HFFc6 (cell line): ENCODE measurements at regions not wholly inside any gene's neighbourhood (a gene's known extent, or its start where the extent isn't known, plus 50 kb on each side); places are given as distances from the start of the nearest gene placed in this dataset.

Source experiments
- DNase-seq: peaks from one replicate; pipeline ENCODE4 v3.0.0-alpha.2; 2018
- H3K27ac Mint-ChIP-seq: 2 replicates; pipeline ENCODE4 v1.8.0; 2020; ENCODE audit warnings: mild to moderate bottlenecking, mixed read lengths
- H3K27me3 Mint-ChIP-seq: 2 replicates; pipeline ENCODE4 v1.8.0; 2021; ENCODE audit warnings: mild to moderate bottlenecking, moderate library complexity, mixed read lengths; ENCODE audit not compliant: insufficient read depth
- H3K36me3 Mint-ChIP-seq: 2 replicates; pipeline ENCODE4 v1.8.0; 2021; ENCODE audit warnings: low read depth, mixed read lengths
- H3K4me1 Mint-ChIP-seq: 2 replicates; pipeline ENCODE4 v1.8.0; 2020; ENCODE audit warnings: low read depth, mixed read lengths
- H3K4me3 Mint-ChIP-seq: 2 replicates; pipeline ENCODE4 v1.8.0; 2020; ENCODE audit warnings: mild to moderate bottlenecking, moderate library complexity, mixed read lengths
- H3K9me3 Mint-ChIP-seq: 2 replicates; pipeline ENCODE4 v1.8.0; 2020; ENCODE audit warnings: mild to moderate bottlenecking, mixed read lengths
- CTCF ChIP-seq: fragments of 200-600 bp; sonication (generic); IDR thresholded peaks from 2 replicates; pipeline ENCODE4 v1.5.0; 2021; ENCODE audit warnings: antibody characterized with exemption, mild to moderate bottlenecking

GRCh38 chrX:107396235-107396634 lies 53.2 kb upstream of the FRMPD3 start:
- TF ChIP-seq CTCF, result no peak
- no peak for DNase-seq

GRCh38 chrX:107396783-107397182 lies 52.7 kb upstream of the FRMPD3 start:
- no peaks in the 10 kb centered on the region; the same call in 1 of the 2 replicates for H3K27me3 Mint-ChIP-seq
- DNase-seq, result no peak
- H3K36me3 Mint-ChIP-seq, result no peaks in the 10 kb centered on the region
- H3K27ac Mint-ChIP-seq, result no peak overlapping the region
- no peaks in the 10 kb centered on the region for H3K4me1 Mint-ChIP-seq
- no peak overlapping the region for H3K4me3 Mint-ChIP-seq
- TF ChIP-seq CTCF, result no peak
- no peaks in the 10 kb centered on the region; the same call in 1 of the 2 replicates for H3K9me3 Mint-ChIP-seq

More at GRCh38 chrX:107396235-107396634, 53.2 kb upstream of the FRMPD3 start:
- H3K27me3 Mint-ChIP-seq, result no peaks in the 10 kb centered on the region; the same call in 1 of the 2 replicates
- H3K4me1 Mint-ChIP-seq, result no peaks in the 10 kb centered on the region
- H3K27ac Mint-ChIP-seq, result no peak overlapping the region
- H3K36me3 Mint-ChIP-seq, result no peaks in the 10 kb centered on the region
- H3K9me3 Mint-ChIP-seq, result no peaks in the 10 kb centered on the region; the same call in 1 of the 2 replicates
- no peak overlapping the region for H3K4me3 Mint-ChIP-seq

GRCh38 chrX:107398115-107398514 lies 51.3 kb upstream of the FRMPD3 start:
- H3K4me3 Mint-ChIP-seq, result no peak overlapping the region
- no peak for DNase-seq
- H3K27me3 Mint-ChIP-seq, result no peaks in the 10 kb centered on the region; the same call in 1 of the 2 replicates
- H3K36me3 Mint-ChIP-seq, result no peaks in the 10 kb centered on the region
- no peak overlapping the region for H3K27ac Mint-ChIP-seq
- no peak for TF ChIP-seq CTCF
- H3K9me3 Mint-ChIP-seq, result no peaks in the 10 kb centered on the region; the same call in 1 of the 2 replicates
- no peaks in the 10 kb centered on the region for H3K4me1 Mint-ChIP-seq
